Activated CD4-positive, alpha-beta T cell treated with anti-CD3 and anti-CD28 coated beads for 48 hours (primary cell): ENCODE measurements at regions not wholly inside any gene's neighbourhood (a gene's known extent, or its start where the extent isn't known, plus 50 kb on each side); places are given as distances from the start of the nearest gene placed in this dataset.
"Not testable (repeated sequence)": the region's sequence is repeated elsewhere in the genome, so short reads cannot be mapped to it uniquely, and the experiment has no call there.

Experiments used
- DNase-seq: peaks from one replicate; pipeline ENCODE4 v3.0.0-alpha.2; 2020

- DNase-seq, result no peak
Measured at GRCh38 chr3:194950906-194951628, 265.4 kb downstream of the FAM43A start.

- not testable (repeated sequence) for DNase-seq
Measured at GRCh38 chr3:194951629-194951920, 265.9 kb downstream of the FAM43A start.

GRCh38 chr3:194951931-194952582, 266.4 kb downstream of the FAM43A start:
- DNase-seq, result no peak

- DNase-seq, result no peak
Measured at GRCh38 chr3:194952841-194953241, 267.2 kb downstream of the FAM43A start.

- DNase-seq, result no peak
Measured at GRCh38 chr3:194953291-194953690, 267.6 kb downstream of the FAM43A start.

- no peak for DNase-seq
Measured at GRCh38 chr3:194955546-194955945, 269.9 kb downstream of the FAM43A start.

- no peak for DNase-seq
Measured at GRCh38 chr3:194955979-194956696, 270.5 kb downstream of the FAM43A start.

- no peak for DNase-seq
Measured at GRCh38 chr3:194956697-194957396, 271.2 kb downstream of the FAM43A start.

GRCh38 chr3:194957743-194958240, 272.1 kb downstream of the FAM43A start:
- DNase-seq, result no peak

- no peak for DNase-seq
Measured at GRCh38 chr3:194959217-194959616, 273.5 kb downstream of the FAM43A start.

- not testable (repeated sequence) for DNase-seq
Measured at GRCh38 chr3:194959666-194960065, 274.0 kb downstream of the FAM43A start.

GRCh38 chr3:194960446-194961032, 274.9 kb downstream of the FAM43A start:
- no peak for DNase-seq

GRCh38 chr3:194961149-194961548, 275.5 kb downstream of the FAM43A start:
- no peak for DNase-seq

- DNase-seq, result no peak
Measured at GRCh38 chr3:194961571-194961970, 275.9 kb downstream of the FAM43A start.

- no peak for DNase-seq
Measured at GRCh38 chr3:194962056-194962455, 276.4 kb downstream of the FAM43A start.

- DNase-seq, result no peak
Measured at GRCh38 chr3:194964809-194965208, 279.1 kb downstream of the FAM43A start.

- DNase-seq, result no peak
Measured at GRCh38 chr3:194967151-194968117, 281.8 kb downstream of the FAM43A start.

- no peak for DNase-seq
Measured at GRCh38 chr3:194970066-194970465, 284.4 kb downstream of the FAM43A start.

- no peak for DNase-seq
Measured at GRCh38 chr3:194971009-194971408, 285.3 kb downstream of the FAM43A start.

GRCh38 chr3:194971965-194972364, 286.3 kb downstream of the FAM43A start:
- no peak for DNase-seq

GRCh38 chr3:194972641-194973040, 287.0 kb downstream of the FAM43A start:
- DNase-seq, result no peak
